NCI-H2081 treated with DMSO at 0.1 percent for 48 hours (cell line): ENCODE measurements at regions not wholly inside any gene's neighbourhood (a gene's known extent, or its start where the extent isn't known, plus 50 kb on each side); places are given as distances from the start of the nearest gene placed in this dataset.
A peak's percentile ranks its signal among the peaks of the same experiment; 100 is the strongest.

Experiments
- DNase-seq: peaks from one replicate; lab custom pipeline; 2025; lab: John Stamatoyannopoulos, UW

- DNase-seq, result no peak
Observed at GRCh38 chr12:93134175-93134890, 205.2 kb upstream of the EEA1 start.

- no peak for DNase-seq
Observed at GRCh38 chr12:93134893-93135285, 205.8 kb upstream of the EEA1 start.

GRCh38 chr12:93135286-93136239, 206.5 kb upstream of the EEA1 start:
- DNase-seq, result peak; percentile 96

- DNase-seq, result no peak
Observed at GRCh38 chr12:93136253-93137055, 207.4 kb upstream of the EEA1 start.

- no peak for DNase-seq
Observed at GRCh38 chr12:93137656-93138612, 208.8 kb upstream of the EEA1 start.

- no peak for DNase-seq
Observed at GRCh38 chr12:93139028-93139665, 210.1 kb upstream of the EEA1 start.

- no peak for DNase-seq
Observed at GRCh38 chr12:93140325-93140724, 211.2 kb upstream of the EEA1 start.

- no peak for DNase-seq
Observed at GRCh38 chr12:93140801-93141200, 211.7 kb upstream of the EEA1 start.

GRCh38 chr12:93142881-93143280, 213.8 kb upstream of the EEA1 start:
- no peak for DNase-seq

GRCh38 chr12:93144109-93144508, 215.0 kb upstream of the EEA1 start:
- DNase-seq, result no peak

GRCh38 chr12:93145086-93145485, 216.0 kb upstream of the EEA1 start:
- DNase-seq, result peak; percentile 13

GRCh38 chr12:93146263-93146939, 217.3 kb upstream of the EEA1 start:
- no peak for DNase-seq

GRCh38 chr12:93146970-93147369, 217.9 kb upstream of the EEA1 start:
- no peak for DNase-seq

GRCh38 chr12:93148412-93148811, 219.3 kb upstream of the EEA1 start:
- DNase-seq, result no peak

GRCh38 chr12:93149229-93149628, 220.1 kb upstream of the EEA1 start:
- DNase-seq, result no peak

GRCh38 chr12:93151079-93151762, 222.1 kb upstream of the EEA1 start:
- DNase-seq, result no peak

GRCh38 chr12:93152617-93153016, 223.5 kb upstream of the EEA1 start:
- DNase-seq, result no peak

- no peak for DNase-seq
Observed at GRCh38 chr12:93153321-93153720, 224.2 kb upstream of the EEA1 start.

GRCh38 chr12:93154096-93154728, 223.5 kb upstream of the NUDT4 start:
- no peak for DNase-seq
